HEK293 (cell line): ENCODE measurements at regions not wholly inside any gene's neighbourhood (a gene's known extent, or its start where the extent isn't known, plus 50 kb on each side); places are given as distances from the start of the nearest gene placed in this dataset.

Experiments used
- CTCF ChIA-PET: fragments of 350-600 bp; formaldehyde crosslinking; extraction: SDS; loops from one replicate; lab custom pipeline; 2021; ENCODE audit warnings: antibody characterized with exemption; lab: Yijun Ruan, JAX
- POLR2A ChIA-PET: fragments of 300-600 bp; formaldehyde crosslinking; extraction: SDS; loops from one replicate; lab custom pipeline; 2020; ENCODE audit warnings: antibody characterized with exemption, inconsistent platforms; lab: Yijun Ruan, JAX
- H3K27ac ChIP-seq: fragments of 200-500 bp; sonication (Bioruptor generic); 2 replicates; pipeline ENCODE4 v1.5.1; 2014; ENCODE audit warnings: low read depth, low read length, control low read depth, inconsistent platforms; ENCODE audit errors: extremely low read depth
- H3K36me3 ChIP-seq, 2 experiments: fragments of 200-500 bp in 1 of 2; sonication (Bioruptor generic) in 1 of 2; 1 replicate in 1 of 2; 2 replicates in 1 of 2; pipeline ENCODE4 v1.5.1; 2014 to 2017; ENCODE audit warnings: inconsistent platforms in 2 of 2, low read length in 2 of 2; ENCODE audit not compliant: control insufficient read depth in 2 of 2, insufficient read depth in 1 of 2
- H3K4me1 ChIP-seq: fragments of 200-500 bp; sonication (Bioruptor generic); 2 replicates; pipeline ENCODE4 v1.5.1; 2014; ENCODE audit warnings: mild to moderate bottlenecking, low read length, inconsistent platforms; ENCODE audit not compliant: control insufficient read depth, insufficient read depth
- H3K4me3 ChIP-seq: 2 replicates; pipeline ENCODE4 v1.5.1; 2011; ENCODE audit warnings: low read depth, mild to moderate bottlenecking, control low read depth, low read length, moderate library complexity
- H3K9me3 ChIP-seq: fragments of 200-500 bp; sonication (Bioruptor generic); 2 replicates; pipeline ENCODE4 v1.5.1; 2014; ENCODE audit warnings: low read depth, low read length, inconsistent platforms; ENCODE audit not compliant: control insufficient read depth, insufficient read depth
- AEBP2 ChIP-seq: fragments of 450-650 bp; formaldehyde crosslinking; IDR thresholded peaks from 2 replicates; pipeline ENCODE4 v1.5.1; 2016; ENCODE audit warnings: missing biosample characterization, missing genetic modification characterization, borderline replicate concordance
- BCL11B ChIP-seq: fragments of 450-650 bp; formaldehyde crosslinking; IDR thresholded peaks from 2 replicates; pipeline ENCODE4 v1.5.1; 2016; ENCODE audit warnings: low read depth, missing biosample characterization, missing genetic modification characterization
- EGR2 ChIP-seq: fragments of 450-650 bp; formaldehyde crosslinking; IDR thresholded peaks from 2 replicates; pipeline ENCODE4 v1.5.1; 2016; ENCODE audit warnings: low read depth, missing biosample characterization, missing genetic modification characterization
- GFI1B ChIP-seq: fragments of 450-650 bp; formaldehyde crosslinking; IDR thresholded peaks from 2 replicates; pipeline ENCODE4 v1.5.1; 2016; ENCODE audit warnings: missing biosample characterization, missing genetic modification characterization
- GLI4 ChIP-seq: fragments of 450-650 bp; formaldehyde crosslinking; IDR thresholded peaks from 2 replicates; pipeline ENCODE4 v1.5.1; 2016; ENCODE audit warnings: missing biosample characterization, missing genetic modification characterization
- GLIS1 ChIP-seq: fragments of 450-650 bp; formaldehyde crosslinking; IDR thresholded peaks from 2 replicates; pipeline ENCODE4 v1.5.1; 2016; ENCODE audit warnings: missing biosample characterization, missing genetic modification characterization
- KLF9 ChIP-seq: fragments of 450-650 bp; formaldehyde crosslinking; IDR thresholded peaks from 2 replicates; pipeline ENCODE4 v1.5.1; 2016; ENCODE audit warnings: missing biosample characterization, missing genetic modification characterization, low read depth
- ZBTB7A ChIP-seq: fragments of 450-650 bp; formaldehyde crosslinking; IDR thresholded peaks from 2 replicates; pipeline ENCODE4 v1.5.1; 2016; ENCODE audit warnings: low read depth, missing biosample characterization, missing genetic modification characterization
- ZBTB8A ChIP-seq: fragments of 450-650 bp; formaldehyde crosslinking; IDR thresholded peaks from 2 replicates; pipeline ENCODE4 v1.5.1; 2016; ENCODE audit warnings: missing biosample characterization, missing genetic modification characterization
- ZNF121 ChIP-seq: fragments of 450-650 bp; formaldehyde crosslinking; IDR thresholded peaks from 2 replicates; pipeline ENCODE4 v1.5.1; 2016; ENCODE audit warnings: missing biosample characterization, missing genetic modification characterization
- ZNF146 ChIP-seq: fragments of 450-650 bp; formaldehyde crosslinking; IDR thresholded peaks from 2 replicates; pipeline ENCODE4 v1.5.1; 2016; ENCODE audit warnings: missing biosample characterization, missing genetic modification characterization
- ZNF280D ChIP-seq: fragments of 450-650 bp; formaldehyde crosslinking; IDR thresholded peaks from 2 replicates; pipeline ENCODE4 v1.5.1; 2016; ENCODE audit warnings: missing biosample characterization, missing genetic modification characterization
- ZNF341 ChIP-seq: fragments of 450-650 bp; formaldehyde crosslinking; IDR thresholded peaks from 2 replicates; pipeline ENCODE4; 2016; ENCODE audit warnings: low read depth, missing biosample characterization, missing genetic modification characterization
- ZNF362 ChIP-seq: fragments of 450-650 bp; formaldehyde crosslinking; IDR thresholded peaks from 2 replicates; pipeline ENCODE4 v1.5.1; 2016; ENCODE audit warnings: missing biosample characterization, missing genetic modification characterization
- ZNF366 ChIP-seq: fragments of 450-650 bp; formaldehyde crosslinking; conservative IDR thresholded peaks from 2 replicates; pipeline ENCODE4 v1.5.1; 2016; ENCODE audit warnings: missing biosample characterization, missing genetic modification characterization
- ZNF416 ChIP-seq: fragments of 450-650 bp; formaldehyde crosslinking; IDR thresholded peaks from 2 replicates; pipeline ENCODE4 v1.5.1; 2016; ENCODE audit warnings: missing biosample characterization, missing genetic modification characterization
- ZNF473 ChIP-seq: fragments of 450-650 bp; formaldehyde crosslinking; IDR thresholded peaks from 2 replicates; pipeline ENCODE4 v1.5.1; 2017; ENCODE audit warnings: missing biosample characterization, missing genetic modification characterization
- ZNF501 ChIP-seq: fragments of 450-650 bp; formaldehyde crosslinking; IDR thresholded peaks from 2 replicates; pipeline ENCODE4 v1.5.1; 2016; ENCODE audit warnings: missing biosample characterization, missing genetic modification characterization
- ZNF560 ChIP-seq: fragments of 450-650 bp; formaldehyde crosslinking; IDR thresholded peaks from 2 replicates; pipeline ENCODE4 v1.5.1; 2017; ENCODE audit warnings: missing biosample characterization, missing genetic modification characterization, borderline replicate concordance
- ZNF585B ChIP-seq: fragments of 450-650 bp; formaldehyde crosslinking; IDR thresholded peaks from 2 replicates; pipeline ENCODE4 v1.5.1; 2016; ENCODE audit warnings: missing biosample characterization, missing genetic modification characterization
- ZNF596 ChIP-seq: fragments of 450-650 bp; IDR thresholded peaks from 2 replicates; pipeline ENCODE4 v1.5.0; 2018; ENCODE audit warnings: missing biosample characterization, mild to moderate bottlenecking, missing genetic modification characterization, moderate library complexity
- ZNF654 ChIP-seq: fragments of 450-650 bp; formaldehyde crosslinking; IDR thresholded peaks from 2 replicates; pipeline ENCODE4 v1.5.1; 2016; ENCODE audit warnings: low read depth, missing biosample characterization, missing genetic modification characterization
- ZNF76 ChIP-seq: fragments of 450-650 bp; formaldehyde crosslinking; IDR thresholded peaks from 2 replicates; pipeline ENCODE4; 2016; ENCODE audit warnings: low read depth, missing biosample characterization, missing genetic modification characterization, borderline replicate concordance
- ZNF768 ChIP-seq: fragments of 450-650 bp; formaldehyde crosslinking; IDR thresholded peaks from 2 replicates; pipeline ENCODE4 v1.5.1; 2018; ENCODE audit warnings: missing biosample characterization, mild to moderate bottlenecking, missing genetic modification characterization
- ZSCAN23 ChIP-seq: fragments of 450-650 bp; formaldehyde crosslinking; IDR thresholded peaks from 2 replicates; pipeline ENCODE4 v1.5.1; 2016; ENCODE audit warnings: missing biosample characterization, missing genetic modification characterization
- ZSCAN4 ChIP-seq: fragments of 450-650 bp; formaldehyde crosslinking; IDR thresholded peaks from 2 replicates; pipeline ENCODE4 v1.5.1; 2017; ENCODE audit warnings: missing biosample characterization, missing genetic modification characterization

GRCh38 chr5:171633776-171634470 lies 151.7 kb upstream of the SMIM23 start:
- H3K4me3 ChIP-seq = no peak overlapping the region
- CTCF ChIA-PET = no interaction called here
- H3K4me1 ChIP-seq = no peaks in the 10 kb centered on the region; the same call in 1 of the 2 replicates
- no peak overlapping the region for H3K27ac ChIP-seq
- POLR2A ChIA-PET = no interaction called here
- no peaks in the 10 kb centered on the region for H3K9me3 ChIP-seq
- H3K36me3 ChIP-seq = no peaks in the 10 kb centered on the region
- TF ChIP-seq ZNF416 (tag by site-specific recombination) = no peak
- no peak for TF ChIP-seq ZSCAN23 (tag by site-specific recombination)
- TF ChIP-seq ZSCAN4 (tag by site-specific recombination) = no peak

- H3K36me3 ChIP-seq = no peaks in the 10 kb centered on the region
- no peaks in the 10 kb centered on the region for H3K9me3 ChIP-seq
- no peak overlapping the region for H3K27ac ChIP-seq
- TF ChIP-seq ZBTB7A (tag by site-specific recombination) = no peak
- no peak for TF ChIP-seq GLI4 (tag by site-specific recombination)
- TF ChIP-seq GLIS1 (tag by site-specific recombination) = no peak
- TF ChIP-seq ZNF366 (tag by site-specific recombination) = no peak
- TF ChIP-seq KLF9 (tag by site-specific recombination) = no peak
- TF ChIP-seq ZNF768 (tag by site-specific recombination) = no peak
- no peak for TF ChIP-seq BCL11B (tag by site-specific recombination)
- TF ChIP-seq ZNF280D (tag by site-specific recombination) = no peak
- TF ChIP-seq ZNF76 (tag by site-specific recombination) = no peak
- no peak for TF ChIP-seq ZNF362 (tag by site-specific recombination)
- no peak for TF ChIP-seq ZNF654 (tag by site-specific recombination)
- no peak for TF ChIP-seq ZNF341 (tag by site-specific recombination)
- TF ChIP-seq, all 188 proteins: peak for 0
- CTCF ChIA-PET = no interaction called here
- POLR2A ChIA-PET = no interaction called here
- Histone ChIP-seq H3K4me3 (no peak overlapping the region), H3K4me1 (no peaks in the 10 kb centered on the region; the same call in 1 of the 2 replicates)
Observed at GRCh38 chr5:171634511-171634910, 151.1 kb upstream of the SMIM23 start.

GRCh38 chr5:171635028-171635427 lies 150.6 kb upstream of the SMIM23 start:
- Histone ChIP-seq H3K27ac (no peak overlapping the region), H3K36me3 (no peaks in the 10 kb centered on the region), H3K4me3 (no peak overlapping the region), H3K4me1 (no peaks in the 10 kb centered on the region; the same call in 1 of the 2 replicates), H3K9me3 (no peaks in the 10 kb centered on the region)
- ChIA-PET CTCF (interaction anchor here (0.6 to 0.8 kb wide), 2 partner anchors 265 to 372 kb away, joined by 3 to 5 read pairs; no protein-coding TSS in a partner anchor), POLR2A (no interaction called here)
- TF ChIP-seq ZNF560 (no peak), ZNF473 (tag by site-specific recombination) (no peak), KLF9 (tag by site-specific recombination) (no peak), GFI1B (tag by site-specific recombination) (no peak), ZNF146 (tag by site-specific recombination) (no peak), EGR2 (tag by site-specific recombination) (no peak), ZBTB8A (tag by site-specific recombination) (no peak), ZNF596 (tag by site-specific recombination) (no peak), ZNF121 (tag by site-specific recombination) (no peak), ZNF585B (tag by site-specific recombination) (no peak), AEBP2 (tag by site-specific recombination) (no peak), ZNF76 (tag by site-specific recombination) (no peak), ZNF501 (tag by site-specific recombination) (no peak)
